ENCODE measurements at regions not wholly inside any gene's neighbourhood (a gene's known extent, or its start where the extent isn't known, plus 50 kb on each side); places are given as distances from the start of the nearest gene placed in this dataset.

DNA sequence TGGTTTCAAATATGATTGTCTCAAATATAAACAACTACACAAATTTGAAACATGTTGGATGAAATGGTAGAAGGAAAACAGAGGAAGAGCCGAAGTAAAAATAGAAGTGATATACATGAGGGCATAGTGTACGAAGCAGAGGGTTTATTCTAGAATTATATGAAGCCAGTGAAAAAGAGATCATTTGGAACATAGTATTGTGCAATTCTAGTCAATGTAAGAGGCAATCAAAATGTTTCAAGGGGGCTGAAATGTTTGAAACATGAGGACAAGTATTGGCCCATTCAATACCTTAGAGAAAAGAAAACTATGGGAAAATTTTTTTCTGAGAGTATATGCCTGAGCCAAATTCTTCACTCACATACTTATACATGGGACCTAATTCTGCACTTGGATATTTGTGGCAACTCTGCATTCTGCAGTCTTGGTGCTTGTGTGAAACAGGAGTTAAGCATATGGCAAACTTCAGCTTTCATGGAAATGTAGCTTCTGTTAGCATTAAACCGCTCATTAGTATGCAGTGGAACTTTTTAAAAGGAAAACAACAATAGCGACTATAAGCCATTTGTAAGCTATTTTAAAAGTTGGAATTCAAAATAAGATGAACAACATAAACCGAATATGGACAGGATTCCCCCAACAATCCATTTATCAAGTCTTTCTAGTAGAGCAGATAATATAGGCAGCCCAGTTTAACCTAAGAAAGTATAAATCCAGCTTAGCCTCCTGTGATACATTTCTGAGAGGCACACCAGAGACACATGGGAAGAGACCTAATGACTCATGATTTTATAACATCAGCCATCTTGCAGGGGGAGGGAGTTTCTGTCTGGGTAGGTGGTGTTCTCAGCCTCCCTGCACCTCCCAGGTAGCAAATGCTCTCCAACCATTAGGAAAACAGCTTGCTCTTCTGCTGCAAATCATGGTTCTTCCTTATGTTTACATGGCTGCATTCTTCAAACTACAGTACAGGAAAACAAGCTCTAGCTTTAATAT is 197.8 kb downstream of the PAX3 start:
- TF ChIP-seq CTCF (optimal IDR thresholded peaks at IDR 0.05 in 1 of 3, IDR thresholded peaks at IDR 0.05 in 1 of 3, conservative IDR thresholded peaks at IDR 0.05 in 1 of 3; ENCODE audit: extremely low read depth in 1 of 3, insufficient read depth in 2 of 3, low read length in 3 of 3) = no peak
- no peak for TF ChIP-seq EZH2 (IDR thresholded peaks at IDR 0.05; ENCODE audit: low read length)

Measured in keratinocyte (primary cell).